OCI-LY3 (cell line): ENCODE measurements at regions not wholly inside any gene's neighbourhood (a gene's known extent, or its start where the extent isn't known, plus 50 kb on each side); places are given as distances from the start of the nearest gene placed in this dataset.

Experiments
- CTCF ChIP-seq: fragments of 200-600, 300-600 bp; sonication (generic); IDR thresholded peaks from 2 replicates; pipeline ENCODE4 v1.5.1; 2014; ENCODE audit warnings: antibody characterized with exemption, low read length, low read depth
- EZH2phosphoT487 ChIP-seq: fragments of 200-600 bp; shearing (Covaris generic); IDR thresholded peaks from 2 replicates; pipeline ENCODE4 v1.6.1; 2018; ENCODE audit warnings: antibody characterized with exemption, mixed run types, low read depth

- TF ChIP-seq CTCF (no peak), EZH2phosphoT487 (no peak)
Measured at GRCh38 chr13:82675024-82675423, 1207.2 kb downstream of the SLITRK1 start.
